Upper lobe of right lung (tissue), 1 donor: ENCODE measurements at regions not wholly inside any gene's neighbourhood (a gene's known extent, or its start where the extent isn't known, plus 50 kb on each side); places are given as distances from the start of the nearest gene placed in this dataset.

Experiments used
- ATAC-seq: fragments of 200-7000 bp; cut with Tn5 transposase; one replicate; pipeline ENCODE4 v1.9.1; 2020; ENCODE audit warnings: mild to moderate bottlenecking, moderate library complexity
- DNase-seq: peaks from one replicate; pipeline ENCODE4 v3.0.0-alpha.2; 2020
- H3K27ac ChIP-seq: fragments of 200-600 bp; one replicate; pipeline ENCODE4 v1.8.0; 2022
- H3K27me3 ChIP-seq: fragments of 200-600 bp; one replicate; pipeline ENCODE4 v1.8.0; 2022; ENCODE audit warnings: mild to moderate bottlenecking
- H3K36me3 ChIP-seq: fragments of 200-600 bp; one replicate; pipeline ENCODE4 v1.8.0; 2022
- H3K4me1 ChIP-seq: fragments of 200-600 bp; one replicate; pipeline ENCODE4 v1.8.0; 2022
- H3K4me3 ChIP-seq: fragments of 200-600 bp; one replicate; pipeline ENCODE4 v1.8.0; 2022; ENCODE audit warnings: mild to moderate bottlenecking
- H3K9me3 ChIP-seq: fragments of 200-600 bp; one replicate; pipeline ENCODE4 v1.8.0; 2022
- CTCF ChIP-seq: fragments of 200-600 bp; IDR thresholded peaks from one replicate; pipeline ENCODE4 v1.8.0; 2022; ENCODE audit warnings: antibody characterized with exemption
- intact Hi-C: fragments of 100-400 bp; cut with DNase I; formaldehyde crosslinking; loops from one replicate; pipeline ENCODE4 v1.11.0; 2022
- donor health status: DM: no; HTN: yes; CAD: no; lungs with severe emphysema.

- no peak overlapping the region for H3K4me3 ChIP-seq
- DNase-seq: no peak
- no peaks in the 10 kb centered on the region for H3K27me3 ChIP-seq
- no peaks in the 10 kb centered on the region for H3K9me3 ChIP-seq
- TF ChIP-seq CTCF: no peak
- intact Hi-C loops: no loop called here
- H3K4me1 ChIP-seq: no peaks in the 10 kb centered on the region
- ATAC-seq: no peak
- no peaks in the 10 kb centered on the region for H3K36me3 ChIP-seq
- no peak overlapping the region for H3K27ac ChIP-seq
Observed at GRCh38 chr16:55184619-55185018, 139.4 kb upstream of the IRX6 start.

- no peak for DNase-seq
- TF ChIP-seq CTCF: no peak
- Histone ChIP-seq H3K4me3 (no peak overlapping the region), H3K36me3 (no peaks in the 10 kb centered on the region), H3K4me1 (no peaks in the 10 kb centered on the region), H3K9me3 (no peaks in the 10 kb centered on the region), H3K27ac (no peak overlapping the region), H3K27me3 (no peaks in the 10 kb centered on the region)
- ATAC-seq: no peak
- intact Hi-C loops: no loop called here
Observed at GRCh38 chr16:55189224-55189623, 134.8 kb upstream of the IRX6 start.

GRCh38 chr16:55189682-55190636 is 134.0 kb upstream of the IRX6 start:
- ATAC-seq (no peak), DNase-seq (no peak)
- no peaks in the 10 kb centered on the region for H3K4me1 ChIP-seq
- no peak for TF ChIP-seq CTCF
- no peaks in the 10 kb centered on the region for H3K27me3 ChIP-seq
- no peaks in the 10 kb centered on the region for H3K9me3 ChIP-seq
- intact Hi-C loops: no loop called here
- H3K27ac ChIP-seq: no peak overlapping the region
- no peak overlapping the region for H3K4me3 ChIP-seq
- no peaks in the 10 kb centered on the region for H3K36me3 ChIP-seq

GRCh38 chr16:55192734-55193133 is 131.3 kb upstream of the IRX6 start:
- Histone ChIP-seq H3K36me3 (no peaks in the 10 kb centered on the region), H3K4me1 (no peaks in the 10 kb centered on the region), H3K9me3 (no peaks in the 10 kb centered on the region), H3K4me3 (no peak overlapping the region), H3K27ac (no peak overlapping the region), H3K27me3 (no peaks in the 10 kb centered on the region)
- intact Hi-C loops: no loop called here
- DNase-seq (no peak), ATAC-seq (no peak)
- no peak for TF ChIP-seq CTCF

- DNase-seq (no peak), ATAC-seq (no peak)
- no peak for TF ChIP-seq CTCF
- intact Hi-C loops: no loop called here
- H3K9me3 ChIP-seq: no peaks in the 10 kb centered on the region
- H3K27ac ChIP-seq: no peak overlapping the region
- H3K4me1 ChIP-seq: no peaks in the 10 kb centered on the region
- H3K36me3 ChIP-seq: no peaks in the 10 kb centered on the region
- H3K27me3 ChIP-seq: no peaks in the 10 kb centered on the region
- no peak overlapping the region for H3K4me3 ChIP-seq
Observed at GRCh38 chr16:55203570-55203969, 120.4 kb upstream of the IRX6 start.
